ENCODE measurements at regions not wholly inside any gene's neighbourhood (a gene's known extent, or its start where the extent isn't known, plus 50 kb on each side); places are given as distances from the start of the nearest gene placed in this dataset.

DNA sequence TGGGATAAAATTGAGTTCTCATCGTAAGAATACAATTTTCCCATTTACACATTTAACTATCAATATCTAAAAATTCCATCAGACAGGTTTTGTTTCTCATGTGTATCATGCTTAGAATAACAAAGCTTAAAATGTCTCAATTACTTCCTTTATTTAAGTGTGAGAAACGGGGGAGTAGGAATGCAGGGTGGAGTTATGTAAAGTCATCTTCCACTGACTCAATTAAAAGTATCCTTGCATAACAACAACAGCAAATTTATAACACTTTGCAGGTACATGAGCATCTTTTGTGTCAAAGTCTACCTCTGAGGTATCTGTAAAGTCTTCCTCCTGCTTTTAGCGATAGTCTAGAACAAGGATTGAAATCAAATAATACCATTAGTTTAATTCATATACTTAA is 327.1 kb downstream of the EPHA4 start:
- H3F3A ChIP-seq (ENCODE audit: insufficient read depth, low read length, poor library complexity, severe bottlenecking), result no peaks in the 10 kb centered on the region
- H3K79me2 ChIP-seq (replicated peaks; ENCODE audit: insufficient read depth, low read length), result no peaks in the 10 kb centered on the region
- no peaks in the 10 kb centered on the region for H3K36me3 ChIP-seq (ENCODE audit: insufficient read depth, low read length)
- no peaks in the 10 kb centered on the region for H4K20me1 ChIP-seq (ENCODE audit: insufficient read depth)
- no peak overlapping the region for H3K27ac ChIP-seq (ENCODE audit: low read length)
- no peak overlapping the region for H3K4me3 ChIP-seq (ENCODE audit: low read length)
- no peak for TF ChIP-seq CTCF (IDR thresholded peaks at IDR 0.05; ENCODE audit: poor library complexity, severe bottlenecking)
- TF ChIP-seq, protein P1, sequence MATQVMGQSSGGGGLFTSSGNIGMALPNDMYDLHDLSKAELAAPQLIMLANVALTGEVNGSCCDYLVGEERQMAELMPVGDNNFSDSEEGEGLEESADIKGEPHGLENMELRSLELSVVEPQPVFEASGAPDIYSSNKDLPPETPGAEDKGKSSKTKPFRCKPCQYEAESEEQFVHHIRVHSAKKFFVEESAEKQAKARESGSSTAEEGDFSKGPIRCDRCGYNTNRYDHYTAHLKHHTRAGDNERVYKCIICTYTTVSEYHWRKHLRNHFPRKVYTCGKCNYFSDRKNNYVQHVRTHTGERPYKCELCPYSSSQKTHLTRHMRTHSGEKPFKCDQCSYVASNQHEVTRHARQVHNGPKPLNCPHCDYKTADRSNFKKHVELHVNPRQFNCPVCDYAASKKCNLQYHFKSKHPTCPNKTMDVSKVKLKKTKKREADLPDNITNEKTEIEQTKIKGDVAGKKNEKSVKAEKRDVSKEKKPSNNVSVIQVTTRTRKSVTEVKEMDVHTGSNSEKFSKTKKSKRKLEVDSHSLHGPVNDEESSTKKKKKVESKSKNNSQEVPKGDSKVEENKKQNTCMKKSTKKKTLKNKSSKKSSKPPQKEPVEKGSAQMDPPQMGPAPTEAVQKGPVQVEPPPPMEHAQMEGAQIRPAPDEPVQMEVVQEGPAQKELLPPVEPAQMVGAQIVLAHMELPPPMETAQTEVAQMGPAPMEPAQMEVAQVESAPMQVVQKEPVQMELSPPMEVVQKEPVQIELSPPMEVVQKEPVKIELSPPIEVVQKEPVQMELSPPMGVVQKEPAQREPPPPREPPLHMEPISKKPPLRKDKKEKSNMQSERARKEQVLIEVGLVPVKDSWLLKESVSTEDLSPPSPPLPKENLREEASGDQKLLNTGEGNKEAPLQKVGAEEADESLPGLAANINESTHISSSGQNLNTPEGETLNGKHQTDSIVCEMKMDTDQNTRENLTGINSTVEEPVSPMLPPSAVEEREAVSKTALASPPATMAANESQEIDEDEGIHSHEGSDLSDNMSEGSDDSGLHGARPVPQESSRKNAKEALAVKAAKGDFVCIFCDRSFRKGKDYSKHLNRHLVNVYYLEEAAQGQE (IDR thresholded peaks at IDR 0.05; ENCODE audit: borderline replicate concordance), result no peak
- TF ChIP-seq TAF1 (IDR thresholded peaks at IDR 0.05; ENCODE audit: low read depth), result no peak
- no peak for TF ChIP-seq EZH2 (IDR thresholded peaks at IDR 0.05; ENCODE audit: borderline replicate concordance, insufficient read depth, low read length, poor library complexity, severe bottlenecking)
- TF ChIP-seq MXI1 (conservative IDR thresholded peaks at IDR 0.05; ENCODE audit: poor library complexity, severe bottlenecking), result no peak
- TF ChIP-seq EP300 (conservative IDR thresholded peaks at IDR 0.05; ENCODE audit: poor library complexity, severe bottlenecking), result no peak
- no peak for TF ChIP-seq POLR2AphosphoS5 (IDR thresholded peaks at IDR 0.05)
- TF ChIP-seq SMC3 (conservative IDR thresholded peaks at IDR 0.05; ENCODE audit: poor library complexity), result no peak
- no peak for TF ChIP-seq RAD21 (conservative IDR thresholded peaks at IDR 0.05)
- H3K9ac ChIP-seq (ENCODE audit: low read length), result no peak overlapping the region
- no peaks in the 10 kb centered on the region for H3K9me3 ChIP-seq (ENCODE audit: low read length)
- no peak overlapping the region for H2AFZ ChIP-seq (ENCODE audit: low read depth, low read length)
- H3K4me2 ChIP-seq (ENCODE audit: low read length), result no peak overlapping the region
- H3K27me3 ChIP-seq (ENCODE audit: insufficient read depth, low read depth, low read length), result no peaks in the 10 kb centered on the region
- no peaks in the 10 kb centered on the region for H3K9me2 ChIP-seq (ENCODE audit: insufficient read depth, low read length)

- Histone ChIP-seq H3K4me3 (ENCODE audit: low read length) (no peak overlapping the region), H3K9me2 (ENCODE audit: insufficient read depth, low read length) (no peaks in the 10 kb centered on the region), H3K79me2 (replicated peaks; ENCODE audit: insufficient read depth, low read length) (no peaks in the 10 kb centered on the region), H3K9me3 (ENCODE audit: low read length) (no peaks in the 10 kb centered on the region), H3K27me3 (ENCODE audit: insufficient read depth, low read depth, low read length) (no peaks in the 10 kb centered on the region), H3K27ac (ENCODE audit: low read length) (no peak overlapping the region), H3K4me2 (ENCODE audit: low read length) (no peak overlapping the region), H3K9ac (ENCODE audit: low read length) (no peak overlapping the region), H3K36me3 (ENCODE audit: insufficient read depth, low read length) (no peaks in the 10 kb centered on the region), H2AFZ (ENCODE audit: low read depth, low read length) (no peak overlapping the region), H4K20me1 (ENCODE audit: insufficient read depth) (no peaks in the 10 kb centered on the region), H3F3A (ENCODE audit: insufficient read depth, low read length, poor library complexity, severe bottlenecking) (no peaks in the 10 kb centered on the region)
- TF ChIP-seq RAD21 (conservative IDR thresholded peaks at IDR 0.05) (no peak), SMC3 (conservative IDR thresholded peaks at IDR 0.05; ENCODE audit: poor library complexity) (no peak), POLR2AphosphoS5 (IDR thresholded peaks at IDR 0.05) (no peak), EZH2 (IDR thresholded peaks at IDR 0.05; ENCODE audit: borderline replicate concordance, insufficient read depth, low read length, poor library complexity, severe bottlenecking) (no peak), EP300 (conservative IDR thresholded peaks at IDR 0.05; ENCODE audit: poor library complexity, severe bottlenecking) (no peak), TAF1 (IDR thresholded peaks at IDR 0.05; ENCODE audit: low read depth) (no peak), MXI1 (conservative IDR thresholded peaks at IDR 0.05; ENCODE audit: poor library complexity, severe bottlenecking) (no peak), CTCF (IDR thresholded peaks at IDR 0.05; ENCODE audit: poor library complexity, severe bottlenecking) (no peak)
- TF ChIP-seq, protein P1 (IDR thresholded peaks at IDR 0.05; ENCODE audit: borderline replicate concordance), result no peak
Observed at GRCh38 chr2:221245772-221246171, 326.3 kb downstream of the EPHA4 start.
